Neural cell (in vitro differentiated cells): ENCODE measurements at regions not wholly inside any gene's neighbourhood (a gene's known extent, or its start where the extent isn't known, plus 50 kb on each side); places are given as distances from the start of the nearest gene placed in this dataset.

Experiments used
- EP300 ChIP-seq: fragments of 450-650 bp; conservative IDR thresholded peaks from 2 replicates; pipeline ENCODE4 v1.6.1; 2014; ENCODE audit warnings: antibody characterized with exemption, mild to moderate bottlenecking, moderate library complexity; ENCODE audit not compliant: poor library complexity, severe bottlenecking
- POLR2AphosphoS5 ChIP-seq: IDR thresholded peaks from 2 replicates; pipeline ENCODE4 v1.6.1; 2012
- SMC3 ChIP-seq: fragments of 450-650 bp; conservative IDR thresholded peaks from 2 replicates; pipeline ENCODE4 v1.6.1; 2014; ENCODE audit warnings: antibody characterized with exemption, mild to moderate bottlenecking, moderate library complexity; ENCODE audit not compliant: poor library complexity
- TAF1 ChIP-seq: IDR thresholded peaks from 2 replicates; pipeline ENCODE4 v1.6.1; 2012; ENCODE audit warnings: low read depth
- TF ChIP-seq, protein P1 (sequence below): fragments of 450-650 bp; IDR thresholded peaks from 2 replicates; pipeline ENCODE4 v1.5.1; 2014; ENCODE audit warnings: antibody characterized with exemption, mild to moderate bottlenecking, moderate library complexity; ENCODE audit not compliant: poor library complexity, severe bottlenecking

DNA sequence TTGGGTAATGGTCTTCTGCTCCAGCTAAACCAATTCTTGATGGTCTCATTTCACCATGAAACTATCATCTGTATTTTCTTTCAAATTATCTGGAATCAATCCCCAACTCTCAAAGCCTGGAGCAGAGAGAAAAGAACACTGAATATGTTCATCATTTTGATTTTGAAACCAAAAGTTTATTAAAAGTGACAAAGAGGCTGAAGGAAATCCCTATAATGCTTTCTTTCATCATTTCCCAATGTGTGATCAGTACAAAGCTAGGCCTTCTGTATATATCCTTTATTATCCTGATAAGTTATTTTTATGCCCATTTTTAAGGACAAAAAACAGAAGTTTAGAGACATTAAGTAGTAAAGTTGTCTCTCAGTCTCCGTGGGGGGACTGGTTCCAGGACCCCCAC, 50.1 kb upstream of the MBNL1 start:
- TF ChIP-seq, protein P1, sequence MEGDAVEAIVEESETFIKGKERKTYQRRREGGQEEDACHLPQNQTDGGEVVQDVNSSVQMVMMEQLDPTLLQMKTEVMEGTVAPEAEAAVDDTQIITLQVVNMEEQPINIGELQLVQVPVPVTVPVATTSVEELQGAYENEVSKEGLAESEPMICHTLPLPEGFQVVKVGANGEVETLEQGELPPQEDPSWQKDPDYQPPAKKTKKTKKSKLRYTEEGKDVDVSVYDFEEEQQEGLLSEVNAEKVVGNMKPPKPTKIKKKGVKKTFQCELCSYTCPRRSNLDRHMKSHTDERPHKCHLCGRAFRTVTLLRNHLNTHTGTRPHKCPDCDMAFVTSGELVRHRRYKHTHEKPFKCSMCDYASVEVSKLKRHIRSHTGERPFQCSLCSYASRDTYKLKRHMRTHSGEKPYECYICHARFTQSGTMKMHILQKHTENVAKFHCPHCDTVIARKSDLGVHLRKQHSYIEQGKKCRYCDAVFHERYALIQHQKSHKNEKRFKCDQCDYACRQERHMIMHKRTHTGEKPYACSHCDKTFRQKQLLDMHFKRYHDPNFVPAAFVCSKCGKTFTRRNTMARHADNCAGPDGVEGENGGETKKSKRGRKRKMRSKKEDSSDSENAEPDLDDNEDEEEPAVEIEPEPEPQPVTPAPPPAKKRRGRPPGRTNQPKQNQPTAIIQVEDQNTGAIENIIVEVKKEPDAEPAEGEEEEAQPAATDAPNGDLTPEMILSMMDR = no peak
- no peak for TF ChIP-seq SMC3
- TF ChIP-seq POLR2AphosphoS5 = no peak
- no peak for TF ChIP-seq TAF1
- no peak for TF ChIP-seq EP300
